Panc1 (cell line): ENCODE measurements at regions not wholly inside any gene's neighbourhood (a gene's known extent, or its start where the extent isn't known, plus 50 kb on each side); places are given as distances from the start of the nearest gene placed in this dataset.

Source experiments
- ATAC-seq: fragments of 200-7000 bp; cut with Tn5 transposase; 2 replicates; pipeline ENCODE4 v1.9.1; 2020; ENCODE audit warnings: mild to moderate bottlenecking, moderate library complexity
- BruUV-seq: library from RNA; stranded (reverse); fragments of 400-500 nt; replicated peaks from 2 replicates; lab custom pipeline; 2021; lab: Mats Ljungman, UMichigan
- CTCF ChIA-PET: fragments of 300-600 bp; sonication (Branson Sonifier 250); formaldehyde crosslinking; loops from one replicate; lab custom pipeline; 2022; ENCODE audit warnings: antibody characterized with exemption; lab: Charles Lee
- POLR2A ChIA-PET: fragments of 300-600 bp; sonication (Branson Sonifier 250); formaldehyde crosslinking; loops from one replicate; lab custom pipeline; 2022; ENCODE audit warnings: antibody characterized with exemption; lab: Charles Lee
- DNase-seq: peaks from one replicate; pipeline ENCODE4 v3.0.0-alpha.2; 2010; ENCODE audit warnings: low read depth, low spot score
- H3K27ac ChIP-seq: 2 replicates; pipeline ENCODE4 v1.5.1; 2011; ENCODE audit warnings: mild to moderate bottlenecking, low read length, inconsistent platforms
- H3K27me3 ChIP-seq: fragments of 200-500 bp; sonication (Bioruptor generic); 2 replicates; pipeline ENCODE4 v1.6.0; 2014; ENCODE audit warnings: low read length, inconsistent platforms; ENCODE audit not compliant: control insufficient read depth, insufficient read depth
- H3K36me3 ChIP-seq: fragments of 200-500 bp; sonication (Bioruptor generic); 2 replicates; pipeline ENCODE4 v1.5.1; 2014; ENCODE audit warnings: inconsistent platforms, mild to moderate bottlenecking, low read length, moderate library complexity; ENCODE audit not compliant: control insufficient read depth, insufficient read depth
- H3K4me1 ChIP-seq: 2 replicates; pipeline ENCODE4 v1.5.1; 2011; ENCODE audit warnings: inconsistent platforms, mild to moderate bottlenecking, low read length, moderate library complexity; ENCODE audit not compliant: control insufficient read depth, insufficient read depth
- H3K4me3 ChIP-seq, 2 experiments: 2 replicates each; pipeline ENCODE4 v1.5.1; 2011 to 2012; ENCODE audit warnings: low read depth in 2 of 2, low read length in 2 of 2, mild to moderate bottlenecking in 2 of 2, inconsistent platforms in 1 of 2, moderate library complexity in 1 of 2
- H3K9me3 ChIP-seq: fragments of 200-500 bp; sonication (Bioruptor generic); 2 replicates; pipeline ENCODE4 v1.5.1; 2014; ENCODE audit warnings: low read depth, mild to moderate bottlenecking, inconsistent platforms, low read length, moderate library complexity; ENCODE audit not compliant: control insufficient read depth, insufficient read depth
- POLR2AphosphoS5 ChIP-seq: IDR thresholded peaks from 2 replicates; pipeline ENCODE4 v1.6.1; 2012; ENCODE audit warnings: mild to moderate bottlenecking, low read depth, low read length, moderate library complexity
- REST ChIP-seq, 2 experiments: IDR thresholded peaks; 2 replicates each; pipeline ENCODE4 v1.6.1; 2011 to 2012; ENCODE audit warnings: low read depth in 2 of 2, control low read depth in 1 of 2, low read length in 1 of 2, mild to moderate bottlenecking in 1 of 2, moderate library complexity in 1 of 2; ENCODE audit not compliant: insufficient read depth in 1 of 2
- SIN3A ChIP-seq: IDR thresholded peaks from 2 replicates; pipeline ENCODE4 v1.6.1; 2012; ENCODE audit warnings: low read depth, mild to moderate bottlenecking, low read length, moderate library complexity, borderline replicate concordance; ENCODE audit not compliant: insufficient read depth
- TCF7L2 ChIP-seq: IDR thresholded peaks from 2 replicates; pipeline ENCODE4 v1.6.1; 2011; ENCODE audit warnings: mild to moderate bottlenecking, low read depth, low read length, inconsistent platforms
- in situ Hi-C: cut with HindIII; loops from 2 replicates; pipeline ENCODE4 v1.10.0; 2016; ENCODE audit warnings: low sequenced_read_pairs, low pct_unique_long_range_greater_than_20kb
- intact Hi-C: fragments of 100-400 bp; cut with micrococcal nuclease; formaldehyde crosslinking; loops from one replicate; pipeline ENCODE4 v1.10.0; 2022; ENCODE audit not compliant: unreplicated experiment
- TF ChIP-seq, protein P1 (sequence below): fragments of 450-650 bp; IDR thresholded peaks from 2 replicates; pipeline ENCODE4 v1.5.1; 2017; ENCODE audit warnings: mild to moderate bottlenecking

GRCh38 chr6:71584712-71585436 is 296.3 kb downstream of the OGFRL1 start:
- BruUV-seq, result no TSS peak
- H3K9me3 ChIP-seq, result no peaks in the 10 kb centered on the region
- no peaks in the 10 kb centered on the region for H3K27me3 ChIP-seq
- ATAC-seq (no peak), DNase-seq (no peak)
- no peak overlapping the region for H3K27ac ChIP-seq
- H3K4me3 ChIP-seq, result no peak overlapping the region
- intact Hi-C loops, result no loop called here
- no peaks in the 10 kb centered on the region for H3K4me1 ChIP-seq
- in situ Hi-C loops, result no loop called here
- ChIA-PET CTCF (no interaction called here), POLR2A (no interaction called here)
- no peaks in the 10 kb centered on the region for H3K36me3 ChIP-seq
- TF ChIP-seq, protein P1, sequence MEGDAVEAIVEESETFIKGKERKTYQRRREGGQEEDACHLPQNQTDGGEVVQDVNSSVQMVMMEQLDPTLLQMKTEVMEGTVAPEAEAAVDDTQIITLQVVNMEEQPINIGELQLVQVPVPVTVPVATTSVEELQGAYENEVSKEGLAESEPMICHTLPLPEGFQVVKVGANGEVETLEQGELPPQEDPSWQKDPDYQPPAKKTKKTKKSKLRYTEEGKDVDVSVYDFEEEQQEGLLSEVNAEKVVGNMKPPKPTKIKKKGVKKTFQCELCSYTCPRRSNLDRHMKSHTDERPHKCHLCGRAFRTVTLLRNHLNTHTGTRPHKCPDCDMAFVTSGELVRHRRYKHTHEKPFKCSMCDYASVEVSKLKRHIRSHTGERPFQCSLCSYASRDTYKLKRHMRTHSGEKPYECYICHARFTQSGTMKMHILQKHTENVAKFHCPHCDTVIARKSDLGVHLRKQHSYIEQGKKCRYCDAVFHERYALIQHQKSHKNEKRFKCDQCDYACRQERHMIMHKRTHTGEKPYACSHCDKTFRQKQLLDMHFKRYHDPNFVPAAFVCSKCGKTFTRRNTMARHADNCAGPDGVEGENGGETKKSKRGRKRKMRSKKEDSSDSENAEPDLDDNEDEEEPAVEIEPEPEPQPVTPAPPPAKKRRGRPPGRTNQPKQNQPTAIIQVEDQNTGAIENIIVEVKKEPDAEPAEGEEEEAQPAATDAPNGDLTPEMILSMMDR, result no peak
- no peak for TF ChIP-seq REST (IDR thresholded peaks at IDR 0.05; ENCODE audit: insufficient read depth in 1 of 2, low read depth in 2 of 2, low read length in 1 of 2)
- TF ChIP-seq POLR2AphosphoS5, result no peak
- TF ChIP-seq TCF7L2, result no peak
- no peak for TF ChIP-seq SIN3A

DNA sequence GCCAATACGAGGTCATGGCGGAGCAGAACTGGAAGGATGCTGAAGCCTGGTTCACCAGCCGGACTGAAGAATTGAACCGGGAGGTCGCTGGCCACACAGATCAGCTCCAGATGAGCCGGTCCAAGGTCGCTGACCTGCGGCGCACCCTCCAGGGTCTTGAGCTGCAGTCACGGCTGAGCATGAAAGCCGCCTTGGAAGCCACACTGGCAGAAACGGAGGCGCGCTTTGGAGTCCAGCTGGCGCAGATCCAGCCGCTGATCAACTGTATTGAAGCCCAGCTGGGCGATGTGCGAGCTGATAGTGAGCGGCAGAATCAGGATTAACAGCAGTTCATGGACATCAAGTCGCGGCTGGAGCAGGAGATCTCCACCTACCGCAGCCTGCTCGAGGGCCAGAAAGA is 296.9 kb downstream of the OGFRL1 start:
- intact Hi-C loops, result no loop called here
- in situ Hi-C loops, result no loop called here
- no peak overlapping the region for H3K27ac ChIP-seq
- CTCF ChIA-PET, result no interaction called here
- H3K36me3 ChIP-seq, result no peaks in the 10 kb centered on the region
- no peak for DNase-seq
- TF ChIP-seq, protein P1, result no peak
- TF ChIP-seq REST (IDR thresholded peaks at IDR 0.05; ENCODE audit: insufficient read depth in 1 of 2, low read depth in 2 of 2, low read length in 1 of 2) (no peak), SIN3A (no peak), POLR2AphosphoS5 (no peak), TCF7L2 (no peak)
- POLR2A ChIA-PET, result no interaction called here
- BruUV-seq, result no TSS peak
- H3K4me1 ChIP-seq, result no peaks in the 10 kb centered on the region
- no peak for ATAC-seq
- H3K27me3 ChIP-seq, result no peaks in the 10 kb centered on the region
- H3K9me3 ChIP-seq, result no peaks in the 10 kb centered on the region
- H3K4me3 ChIP-seq, result no peak overlapping the region
